ENCODE measurements at regions not wholly inside any gene's neighbourhood (a gene's known extent, or its start where the extent isn't known, plus 50 kb on each side); places are given as distances from the start of the nearest gene placed in this dataset.

DNA sequence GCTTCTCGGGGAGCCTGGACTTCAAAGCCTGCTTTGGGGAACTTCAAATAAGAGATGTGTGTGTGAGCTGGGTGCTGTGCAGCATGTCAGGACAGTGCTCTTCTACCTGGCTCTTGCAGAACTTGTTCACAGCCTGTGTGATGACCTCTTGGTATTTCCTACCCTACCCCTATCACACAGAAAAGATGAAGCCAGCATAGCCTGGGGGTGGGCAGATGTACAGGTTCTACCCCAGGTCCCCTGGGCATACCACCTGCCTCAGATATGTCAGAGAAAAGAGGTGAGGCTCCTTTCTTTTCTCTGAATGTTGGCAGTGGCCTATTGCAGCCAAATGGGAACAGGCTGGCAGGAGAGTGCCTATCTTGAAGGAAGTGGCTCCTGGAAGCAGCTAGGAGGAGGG, 111.7 kb upstream of the ALG10B start:
- Histone ChIP-seq H3K4me1 (ENCODE audit: control insufficient read depth, insufficient read depth, low read length) (no peaks in the 10 kb centered on the region), H3K9me1 (ENCODE audit: insufficient read depth, low read length) (no peaks in the 10 kb centered on the region), H4K8ac (ENCODE audit: low read depth in 2 of 2, low read length in 2 of 2) (no peak overlapping the region), H3K27me3 (ENCODE audit: control insufficient read depth, insufficient read depth, low read length) (no peaks in the 10 kb centered on the region), H3K56ac (ENCODE audit: extremely low read depth, insufficient read depth, low read length) (no peak overlapping the region), H3K23ac (ENCODE audit: low read depth, low read length) (no peak overlapping the region), H3K4me3 (ENCODE audit: insufficient read depth, low read depth, low read length) (no peak overlapping the region), H3K79me1 (ENCODE audit: low read depth in 1 of 2, low read length in 2 of 2) (no peaks in the 10 kb centered on the region), H4K20me1 (ENCODE audit: insufficient read depth, low read length) (no peaks in the 10 kb centered on the region), H3K36me3 (ENCODE audit: control insufficient read depth, insufficient read depth, low read length) (no peaks in the 10 kb centered on the region), H3K9ac (ENCODE audit: low read depth, low read length) (no peak overlapping the region), H4K5ac (ENCODE audit: low read depth, low read length) (no peak overlapping the region), H2BK5ac (ENCODE audit: low read depth, low read length, poor library complexity, severe bottlenecking) (no peak overlapping the region), H2AK5ac (ENCODE audit: low read depth, low read length) (no peak overlapping the region), H2BK120ac (ENCODE audit: low read depth, low read length) (no peak overlapping the region), H2BK15ac (ENCODE audit: low read depth, low read length) (no peak overlapping the region), H2BK20ac (ENCODE audit: low read depth, low read length) (no peak overlapping the region), H3K27ac (ENCODE audit: insufficient read depth, low read length) (no peak overlapping the region), H3K9me3 (ENCODE audit: control insufficient read depth, insufficient read depth, low read length) (peaks cover 16% of the 10 kb centered on the region), H4K91ac (ENCODE audit: insufficient read depth, low read depth, low read length) (no peak overlapping the region), H3K4ac (ENCODE audit: low read depth, low read length) (no peak overlapping the region), H3K14ac (replicated peaks; ENCODE audit: low read depth, low read length) (no peak overlapping the region), H2AK9ac (replicated peaks; ENCODE audit: low read depth, low read length, poor library complexity) (no peak overlapping the region), H3K18ac (ENCODE audit: low read depth, low read length) (no peak overlapping the region), H3K4me2 (ENCODE audit: low read depth, low read length) (no peak overlapping the region), H2AFZ (replicated peaks; ENCODE audit: low read length, poor library complexity) (no peak overlapping the region)
- dilution Hi-C loops (cut with HindIII; ENCODE audit: low sequenced_read_pairs, unreplicated experiment): no loop called here
- no CpG with 5 or more reads among the region's 1 CpG for WGBS, 2 experiments (ENCODE audit: extremely low coverage in 2 of 2, insufficient read length in 1 of 2)
- POLR2A ChIA-PET (ENCODE audit: unreplicated experiment): no interaction called here
- CTCF ChIA-PET: no interaction called here
- intact Hi-C loops (cut with micrococcal nuclease): no loop called here
- in situ Hi-C loops (cut with MboI; ENCODE audit: low sequenced_read_pairs): no loop called here
- no peak for ATAC-seq (ENCODE audit: low read depth)
- DNase-seq: no peak
- TF ChIP-seq, protein P1, sequence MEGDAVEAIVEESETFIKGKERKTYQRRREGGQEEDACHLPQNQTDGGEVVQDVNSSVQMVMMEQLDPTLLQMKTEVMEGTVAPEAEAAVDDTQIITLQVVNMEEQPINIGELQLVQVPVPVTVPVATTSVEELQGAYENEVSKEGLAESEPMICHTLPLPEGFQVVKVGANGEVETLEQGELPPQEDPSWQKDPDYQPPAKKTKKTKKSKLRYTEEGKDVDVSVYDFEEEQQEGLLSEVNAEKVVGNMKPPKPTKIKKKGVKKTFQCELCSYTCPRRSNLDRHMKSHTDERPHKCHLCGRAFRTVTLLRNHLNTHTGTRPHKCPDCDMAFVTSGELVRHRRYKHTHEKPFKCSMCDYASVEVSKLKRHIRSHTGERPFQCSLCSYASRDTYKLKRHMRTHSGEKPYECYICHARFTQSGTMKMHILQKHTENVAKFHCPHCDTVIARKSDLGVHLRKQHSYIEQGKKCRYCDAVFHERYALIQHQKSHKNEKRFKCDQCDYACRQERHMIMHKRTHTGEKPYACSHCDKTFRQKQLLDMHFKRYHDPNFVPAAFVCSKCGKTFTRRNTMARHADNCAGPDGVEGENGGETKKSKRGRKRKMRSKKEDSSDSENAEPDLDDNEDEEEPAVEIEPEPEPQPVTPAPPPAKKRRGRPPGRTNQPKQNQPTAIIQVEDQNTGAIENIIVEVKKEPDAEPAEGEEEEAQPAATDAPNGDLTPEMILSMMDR (conservative IDR thresholded peaks at IDR 0.05; ENCODE audit: low read depth, low read length): no peak
- TF ChIP-seq CEBPB (IDR thresholded peaks at IDR 0.05; ENCODE audit: low read depth, low read length): no peak
- TF ChIP-seq NFE2L2 (IDR thresholded peaks at IDR 0.05; ENCODE audit: low read depth, low read length): no peak
- TF ChIP-seq, protein P2, sequence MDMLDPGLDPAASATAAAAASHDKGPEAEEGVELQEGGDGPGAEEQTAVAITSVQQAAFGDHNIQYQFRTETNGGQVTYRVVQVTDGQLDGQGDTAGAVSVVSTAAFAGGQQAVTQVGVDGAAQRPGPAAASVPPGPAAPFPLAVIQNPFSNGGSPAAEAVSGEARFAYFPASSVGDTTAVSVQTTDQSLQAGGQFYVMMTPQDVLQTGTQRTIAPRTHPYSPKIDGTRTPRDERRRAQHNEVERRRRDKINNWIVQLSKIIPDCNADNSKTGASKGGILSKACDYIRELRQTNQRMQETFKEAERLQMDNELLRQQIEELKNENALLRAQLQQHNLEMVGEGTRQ (IDR thresholded peaks at IDR 0.05; ENCODE audit: low read depth, low read length): no peak
- no TSS peak for BruUV-seq (replicated peaks)
